Activated T-helper 1 cell treated with anti-CD3 and anti-CD28 coated beads, Interleukin-12 subunit alpha, Interleukin-12 subunit beta, Interleukin-2, Interleukin-4 antibody, amounts not matched to agents 30 ng/mL and 10 ng/mL and 1 ng/mL, durations not matched to agents 14 hours and 24 hours and 36 hours (primary cell): ENCODE measurements at regions not wholly inside any gene's neighbourhood (a gene's known extent, or its start where the extent isn't known, plus 50 kb on each side); places are given as distances from the start of the nearest gene placed in this dataset.
"Not testable (repeated sequence)": the region's sequence is repeated elsewhere in the genome, so short reads cannot be mapped to it uniquely, and the experiment has no call there.

Experiments
- DNase-seq: peaks from one replicate; pipeline ENCODE4 v3.0.0; 2021; ENCODE audit warnings: low spot score
- H3K27ac Mint-ChIP-seq: one replicate; pipeline ENCODE4 v1.8.0; 2021; ENCODE audit warnings: mild to moderate bottlenecking, mixed read lengths
- H3K27me3 Mint-ChIP-seq: one replicate; pipeline ENCODE4 v1.8.0; 2022; ENCODE audit warnings: mild to moderate bottlenecking, moderate library complexity, mixed read lengths; ENCODE audit not compliant: insufficient read depth
- H3K36me3 Mint-ChIP-seq: one replicate; pipeline ENCODE4 v1.8.0; 2021; ENCODE audit warnings: low read depth, mixed read lengths
- H3K4me1 Mint-ChIP-seq: one replicate; pipeline ENCODE4 v1.8.0; 2021; ENCODE audit warnings: low read depth, mixed read lengths
- H3K4me3 Mint-ChIP-seq: one replicate; pipeline ENCODE4 v1.8.0; 2021; ENCODE audit warnings: mild to moderate bottlenecking, moderate library complexity, mixed read lengths
- H3K9me3 Mint-ChIP-seq: one replicate; pipeline ENCODE4 v1.8.0; 2021; ENCODE audit warnings: mixed read lengths
- intact Hi-C: fragments of 100-400 bp; cut with micrococcal nuclease; formaldehyde crosslinking; loops from one replicate; pipeline ENCODE4 v1.15.1; 2024

GRCh38 chr11:112697391-112698178 lies 263.6 kb upstream of the NCAM1 start:
- no peak for DNase-seq
- Mint-ChIP-seq H3K4me3 (no peak overlapping the region), H3K4me1 (no peaks in the 10 kb centered on the region), H3K27me3 (peaks cover 2% of the 10 kb centered on the region), H3K27ac (no peak overlapping the region), H3K36me3 (no peaks in the 10 kb centered on the region), H3K9me3 (no peaks in the 10 kb centered on the region)
- intact Hi-C loops = no loop called here

GRCh38 chr11:112705148-112705547 lies 256.1 kb upstream of the NCAM1 start:
- Mint-ChIP-seq H3K4me1 (no peaks in the 10 kb centered on the region), H3K4me3 (no peak overlapping the region), H3K27me3 (peaks cover 5% of the 10 kb centered on the region), H3K27ac (no peak overlapping the region), H3K36me3 (no peaks in the 10 kb centered on the region), H3K9me3 (no peaks in the 10 kb centered on the region)
- DNase-seq = no peak
- intact Hi-C loops = no loop called here

- Mint-ChIP-seq H3K4me1 (no peaks in the 10 kb centered on the region), H3K4me3 (no peak overlapping the region), H3K36me3 (no peaks in the 10 kb centered on the region), H3K27ac (no peak overlapping the region), H3K27me3 (peaks cover 5% of the 10 kb centered on the region), H3K9me3 (no peaks in the 10 kb centered on the region)
- DNase-seq = no peak
- intact Hi-C loops = no loop called here
Measured at GRCh38 chr11:112706863-112707262, 254.4 kb upstream of the NCAM1 start.

DNA sequence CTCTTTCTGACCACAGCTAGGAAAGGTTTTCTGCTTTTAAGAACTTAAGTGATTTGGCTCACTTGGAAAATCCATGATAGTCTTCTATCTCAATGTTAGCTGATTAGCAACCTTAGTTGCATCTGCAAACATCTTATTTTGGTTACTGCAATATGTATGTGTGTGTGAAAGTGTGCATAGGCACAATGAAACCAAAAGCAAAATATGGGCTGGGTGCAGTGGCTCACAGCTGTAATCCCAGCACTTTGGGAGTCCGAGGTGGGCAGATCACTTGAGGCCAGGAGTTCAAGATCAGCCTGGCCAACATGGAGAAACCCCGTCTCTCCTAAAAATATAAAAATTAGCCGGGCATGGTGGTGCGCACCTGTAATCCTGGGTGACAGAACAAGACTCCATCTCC lies 246.9 kb upstream of the NCAM1 start:
- H3K4me1 Mint-ChIP-seq, H3K36me3 Mint-ChIP-seq, H3K9me3 Mint-ChIP-seq, H3K27me3 Mint-ChIP-seq, DNase-seq, H3K4me3 Mint-ChIP-seq, H3K27ac Mint-ChIP-seq, intact Hi-C loops: not testable (repeated sequence)

GRCh38 chr11:112715056-112715455 lies 246.2 kb upstream of the NCAM1 start:
- no peaks in the 10 kb centered on the region for H3K4me1 Mint-ChIP-seq
- no peak overlapping the region for H3K4me3 Mint-ChIP-seq
- no peaks in the 10 kb centered on the region for H3K36me3 Mint-ChIP-seq
- H3K27me3 Mint-ChIP-seq = peaks cover 3% of the 10 kb centered on the region
- no peak overlapping the region for H3K27ac Mint-ChIP-seq
- no peaks in the 10 kb centered on the region for H3K9me3 Mint-ChIP-seq
- intact Hi-C loops = no loop called here
- no peak for DNase-seq

DNA sequence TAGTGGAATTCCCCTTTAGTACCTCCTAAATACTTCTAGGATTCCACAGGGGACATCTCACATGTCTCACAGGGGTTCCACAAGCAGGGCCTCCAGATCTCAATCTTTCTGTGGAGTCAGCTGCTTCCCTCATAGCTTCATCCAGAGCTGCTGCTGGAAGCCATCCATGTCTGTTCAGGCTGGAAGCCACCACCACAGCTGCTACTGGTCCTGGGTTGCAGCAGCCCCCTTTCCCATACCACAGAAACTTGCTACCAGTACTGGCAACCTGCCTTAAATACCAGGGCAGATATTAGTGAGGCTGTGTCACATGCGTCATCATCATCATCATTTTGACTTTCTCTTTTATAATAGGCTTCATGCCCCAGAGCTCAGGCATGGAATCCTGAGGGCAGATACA lies 242.7 kb upstream of the NCAM1 start:
- H3K36me3 Mint-ChIP-seq = no peaks in the 10 kb centered on the region
- H3K27me3 Mint-ChIP-seq = peaks cover 3% of the 10 kb centered on the region
- no peak overlapping the region for H3K4me3 Mint-ChIP-seq
- DNase-seq = no peak
- H3K27ac Mint-ChIP-seq = no peak overlapping the region
- no peaks in the 10 kb centered on the region for H3K4me1 Mint-ChIP-seq
- intact Hi-C loops = no loop called here
- no peaks in the 10 kb centered on the region for H3K9me3 Mint-ChIP-seq

DNA sequence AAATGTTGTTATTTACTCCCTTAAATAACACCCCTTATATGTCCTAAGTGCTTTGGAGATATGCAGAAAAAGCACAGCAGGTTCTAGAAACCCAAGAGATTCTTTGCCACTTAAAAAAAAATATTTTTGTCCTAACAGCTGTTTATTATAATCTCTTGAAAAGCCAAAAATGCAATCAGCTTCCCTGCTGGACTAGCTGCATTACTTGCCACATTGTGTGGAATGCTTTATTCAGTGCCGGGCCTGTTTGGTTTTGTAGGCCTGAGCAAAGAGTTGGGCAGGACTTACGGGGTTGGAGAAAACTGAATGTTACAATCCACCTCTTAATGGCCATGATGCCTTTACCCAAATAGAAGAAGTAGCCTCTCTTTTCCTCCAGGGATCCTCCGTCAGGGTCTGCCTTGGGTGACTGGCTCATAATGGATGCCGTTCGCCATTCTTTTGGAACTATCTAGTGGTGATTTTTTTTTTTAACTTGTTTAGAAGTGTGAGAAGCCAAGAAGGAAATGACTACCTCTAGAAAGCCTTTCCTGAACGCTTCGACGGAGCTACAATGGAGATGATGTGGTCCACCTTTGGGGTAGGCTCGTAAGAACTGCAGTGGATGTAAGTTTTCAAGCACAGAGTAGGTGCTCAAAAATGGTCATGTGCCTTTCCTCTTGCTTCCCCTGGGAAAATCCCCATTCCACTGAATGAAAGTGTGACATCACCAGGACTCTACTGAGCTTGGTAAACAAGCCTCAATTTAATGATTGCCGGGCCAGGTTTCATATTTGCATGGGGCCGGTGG lies 241.3 kb upstream of the NCAM1 start:
- no peak for DNase-seq
- intact Hi-C loops = no loop called here
- no peak overlapping the region for H3K27ac Mint-ChIP-seq
- no peaks in the 10 kb centered on the region for H3K27me3 Mint-ChIP-seq
- no peaks in the 10 kb centered on the region for H3K36me3 Mint-ChIP-seq
- no peaks in the 10 kb centered on the region for H3K9me3 Mint-ChIP-seq
- no peaks in the 10 kb centered on the region for H3K4me1 Mint-ChIP-seq
- no peak overlapping the region for H3K4me3 Mint-ChIP-seq

- no peaks in the 10 kb centered on the region for H3K4me1 Mint-ChIP-seq
- H3K27ac Mint-ChIP-seq = no peak overlapping the region
- no peaks in the 10 kb centered on the region for H3K27me3 Mint-ChIP-seq
- intact Hi-C loops = no loop called here
- H3K36me3 Mint-ChIP-seq = no peaks in the 10 kb centered on the region
- no peaks in the 10 kb centered on the region for H3K9me3 Mint-ChIP-seq
- no peak overlapping the region for H3K4me3 Mint-ChIP-seq
- no peak for DNase-seq
Measured at GRCh38 chr11:112722148-112722547, 239.1 kb upstream of the NCAM1 start.

- DNase-seq = no peak
- intact Hi-C loops = no loop called here
- Mint-ChIP-seq H3K27me3 (no peaks in the 10 kb centered on the region), H3K27ac (no peak overlapping the region), H3K4me3 (no peak overlapping the region), H3K9me3 (no peaks in the 10 kb centered on the region), H3K4me1 (no peaks in the 10 kb centered on the region), H3K36me3 (no peaks in the 10 kb centered on the region)
Measured at GRCh38 chr11:112722876-112723275, 238.3 kb upstream of the NCAM1 start.

DNA sequence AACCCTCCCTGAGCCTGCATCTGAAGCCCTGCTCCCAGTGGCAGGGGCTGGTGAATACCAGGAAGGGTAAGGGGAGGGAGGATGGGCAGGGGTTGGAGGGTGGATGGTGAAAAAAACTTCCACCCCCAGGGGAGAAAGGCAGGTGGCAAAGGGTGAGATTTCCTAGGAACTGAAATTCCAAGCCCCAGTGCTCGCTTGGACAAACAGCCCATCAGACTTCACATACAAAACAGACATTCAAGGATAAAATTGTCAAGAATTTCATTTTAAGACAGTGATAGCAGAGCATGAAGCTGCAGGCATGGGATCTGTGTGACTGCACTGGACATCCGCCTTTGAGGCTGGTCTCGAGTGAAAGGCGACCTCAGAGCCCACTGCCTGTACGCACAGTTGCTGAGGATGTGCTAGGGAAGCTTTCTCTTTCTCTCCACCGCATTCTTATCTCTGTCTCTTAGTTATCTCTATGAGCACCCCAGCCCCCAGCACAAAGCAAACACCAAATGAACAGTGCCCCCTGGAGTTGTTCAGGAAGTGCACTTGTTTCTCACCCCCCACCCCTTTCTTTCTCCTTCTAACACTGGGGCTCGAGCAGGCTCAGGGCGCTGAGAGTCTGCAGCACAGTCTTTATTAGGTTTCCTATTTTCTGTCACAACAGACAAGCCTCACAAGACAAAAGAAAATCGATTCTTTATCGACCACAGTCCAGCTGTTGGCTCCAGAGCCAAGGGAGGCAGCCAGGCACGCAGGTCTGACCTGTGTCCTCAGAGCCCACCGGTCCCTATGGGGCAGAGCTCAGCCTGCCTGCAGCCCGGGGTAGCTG lies 237.3 kb upstream of the NCAM1 start:
- intact Hi-C loops = no loop called here
- Mint-ChIP-seq H3K4me3 (no peak overlapping the region), H3K4me1 (no peaks in the 10 kb centered on the region), H3K36me3 (no peaks in the 10 kb centered on the region), H3K27ac (no peak overlapping the region), H3K9me3 (no peaks in the 10 kb centered on the region), H3K27me3 (peaks cover 3% of the 10 kb centered on the region)
- DNase-seq = no peak

DNA sequence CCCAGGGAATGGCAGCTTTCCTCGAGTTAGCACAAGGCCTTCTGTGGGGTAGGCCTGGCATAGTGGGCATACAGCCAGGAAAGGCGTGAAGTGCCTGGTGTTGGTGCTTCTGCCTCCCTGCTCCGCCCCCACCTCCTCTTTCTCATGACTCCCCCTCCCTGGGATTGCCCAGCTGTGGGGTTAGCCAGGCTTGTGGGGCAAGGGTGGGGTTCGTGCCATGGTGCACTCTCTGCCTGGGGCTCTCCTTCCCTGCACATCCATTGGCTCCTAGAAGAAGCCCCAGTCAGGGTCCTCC lies 236.8 kb upstream of the NCAM1 start:
- DNase-seq = no peak
- Mint-ChIP-seq H3K4me3 (no peak overlapping the region), H3K27me3 (peaks cover 3% of the 10 kb centered on the region), H3K36me3 (no peaks in the 10 kb centered on the region), H3K27ac (no peak overlapping the region), H3K9me3 (no peaks in the 10 kb centered on the region), H3K4me1 (no peaks in the 10 kb centered on the region)
- intact Hi-C loops = no loop called here

- Mint-ChIP-seq H3K9me3 (no peaks in the 10 kb centered on the region), H3K36me3 (no peaks in the 10 kb centered on the region), H3K4me3 (no peak overlapping the region), H3K27me3 (peaks cover 3% of the 10 kb centered on the region), H3K27ac (no peak overlapping the region), H3K4me1 (no peaks in the 10 kb centered on the region)
- no peak for DNase-seq
- intact Hi-C loops = no loop called here
Measured at GRCh38 chr11:112725636-112726035, 235.6 kb upstream of the NCAM1 start.

DNA sequence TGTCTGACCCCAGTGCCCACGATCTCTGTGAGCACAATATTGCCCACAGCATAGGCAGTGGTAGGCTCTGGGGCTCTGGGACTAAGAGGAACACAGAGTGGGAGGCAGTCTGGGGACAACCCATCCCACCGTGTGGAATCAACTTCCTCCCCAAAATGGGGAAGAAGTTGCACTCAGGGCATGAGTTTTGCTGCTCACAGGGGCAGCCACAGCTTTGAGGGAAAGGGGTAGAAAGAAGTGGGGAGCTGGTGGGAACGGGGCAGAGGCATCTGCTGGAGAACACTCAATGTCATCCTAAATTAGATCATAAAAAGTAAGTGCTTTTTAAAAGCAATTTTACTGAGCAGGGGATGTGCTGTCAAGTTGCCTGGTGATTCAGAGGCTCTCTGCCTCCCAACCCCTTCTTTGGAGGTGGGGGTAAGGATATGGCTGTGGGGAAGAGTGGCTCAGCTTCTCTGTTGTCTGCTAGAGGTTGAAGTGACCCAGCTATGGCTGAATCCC lies 233.8 kb upstream of the NCAM1 start:
- intact Hi-C loops = no loop called here
- Mint-ChIP-seq H3K4me1 (no peaks in the 10 kb centered on the region), H3K36me3 (no peaks in the 10 kb centered on the region), H3K4me3 (no peak overlapping the region), H3K9me3 (no peaks in the 10 kb centered on the region), H3K27ac (no peak overlapping the region), H3K27me3 (peaks cover 3% of the 10 kb centered on the region)
- no peak for DNase-seq
